ENCODE measurements at regions not wholly inside any gene's neighbourhood (a gene's known extent, or its start where the extent isn't known, plus 50 kb on each side); places are given as distances from the start of the nearest gene placed in this dataset.
A peak's percentile ranks its signal among the peaks of the same experiment; 100 is the strongest.
"Not testable (repeated sequence)": the region's sequence is repeated elsewhere in the genome, so short reads cannot be mapped to it uniquely, and the experiment has no call there.

- DNase-seq (ENCODE audit: low read depth): no peak
Observed at GRCh38 chr20:11686820-11687543, 230.7 kb upstream of the BTBD3 start.

GRCh38 chr20:11687546-11688292 lies 230.0 kb upstream of the BTBD3 start:
- DNase-seq (ENCODE audit: low read depth): no peak

- no peak for DNase-seq (ENCODE audit: low read depth)
Observed at GRCh38 chr20:11689262-11689661, 228.4 kb upstream of the BTBD3 start.

GRCh38 chr20:11691766-11692165 lies 225.9 kb upstream of the BTBD3 start:
- DNase-seq (ENCODE audit: low read depth): no peak

GRCh38 chr20:11692567-11692966 lies 225.1 kb upstream of the BTBD3 start:
- no peak for DNase-seq (ENCODE audit: low read depth)

- no peak for DNase-seq (ENCODE audit: low read depth)
Observed at GRCh38 chr20:11694467-11694866, 223.2 kb upstream of the BTBD3 start.

GRCh38 chr20:11697055-11697454 lies 220.6 kb upstream of the BTBD3 start:
- no peak for DNase-seq (ENCODE audit: low read depth)

- DNase-seq (ENCODE audit: low read depth): no peak
Observed at GRCh38 chr20:11697646-11698045, 220.0 kb upstream of the BTBD3 start.

GRCh38 chr20:11698124-11698523 lies 219.6 kb upstream of the BTBD3 start:
- DNase-seq (ENCODE audit: low read depth): no peak

- no peak for DNase-seq (ENCODE audit: low read depth)
Observed at GRCh38 chr20:11700831-11701230, 216.9 kb upstream of the BTBD3 start.

- DNase-seq (ENCODE audit: low read depth): no peak
Observed at GRCh38 chr20:11702721-11703518, 214.8 kb upstream of the BTBD3 start.

- no peak for DNase-seq (ENCODE audit: low read depth)
Observed at GRCh38 chr20:11705512-11705911, 212.2 kb upstream of the BTBD3 start.

- DNase-seq (ENCODE audit: low read depth): not testable (repeated sequence)
Observed at GRCh38 chr20:11708223-11708622, 209.5 kb upstream of the BTBD3 start.

GRCh38 chr20:11711214-11711613 lies 206.5 kb upstream of the BTBD3 start:
- DNase-seq (ENCODE audit: low read depth): no peak

GRCh38 chr20:11712639-11713160 lies 205.0 kb upstream of the BTBD3 start:
- no peak for DNase-seq (ENCODE audit: low read depth)

- no peak for DNase-seq (ENCODE audit: low read depth)
Observed at GRCh38 chr20:11714886-11715285, 202.8 kb upstream of the BTBD3 start.

GRCh38 chr20:11716239-11716944 lies 201.3 kb upstream of the BTBD3 start:
- DNase-seq (ENCODE audit: low read depth): peak; percentile 56

- DNase-seq (ENCODE audit: low read depth): no peak
Observed at GRCh38 chr20:11716945-11717248, 200.8 kb upstream of the BTBD3 start.

- no peak for DNase-seq (ENCODE audit: low read depth)
Observed at GRCh38 chr20:11717562-11717961, 200.1 kb upstream of the BTBD3 start.

GRCh38 chr20:11718474-11719094 lies 199.1 kb upstream of the BTBD3 start:
- no peak for DNase-seq (ENCODE audit: low read depth)

GRCh38 chr20:11719153-11719552 lies 198.5 kb upstream of the BTBD3 start:
- DNase-seq (ENCODE audit: low read depth): no peak

GRCh38 chr20:11721411-11721810 lies 196.3 kb upstream of the BTBD3 start:
- DNase-seq (ENCODE audit: low read depth): no peak

All from CMK (cell line).